ENCODE measurements at regions not wholly inside any gene's neighbourhood (a gene's known extent, or its start where the extent isn't known, plus 50 kb on each side); places are given as distances from the start of the nearest gene placed in this dataset.

- TF ChIP-seq CTCF (IDR thresholded peaks at IDR 0.05) (no peak), POLR2A (IDR thresholded peaks at IDR 0.05) (no peak)
Observed at GRCh38 chr13:34805347-34805746, 136.7 kb upstream of the NBEA start.

Data from testis (tissue), 2 donors.